RWPE2 (cell line): ENCODE measurements at regions not wholly inside any gene's neighbourhood (a gene's known extent, or its start where the extent isn't known, plus 50 kb on each side); places are given as distances from the start of the nearest gene placed in this dataset.

Experiments used
- ATAC-seq: fragments of 200-7000 bp; cut with Tn5 transposase; 3 replicates; pipeline ENCODE4 v1.9.1; 2021; ENCODE audit warnings: low read depth
- DNase-seq: peaks from one replicate; pipeline ENCODE4 v3.0.0-alpha.2; 2020; ENCODE audit warnings: low spot score
- H3K27ac ChIP-seq: fragments of 450-650 bp; 2 replicates; pipeline ENCODE4 v1.5.1; 2017; ENCODE audit warnings: mild to moderate bottlenecking; ENCODE audit not compliant: poor library complexity, severe bottlenecking
- H3K27me3 ChIP-seq: fragments of 250-450 bp; sonication (Bioruptor Pico); 2 replicates; pipeline ENCODE4 v1.5.1; 2021; ENCODE audit warnings: mild to moderate bottlenecking, moderate library complexity; ENCODE audit not compliant: insufficient read depth, poor library complexity, severe bottlenecking
- H3K36me3 ChIP-seq: fragments of 250-450 bp; sonication (Bioruptor Pico); 2 replicates; pipeline ENCODE4 v1.5.1; 2020; ENCODE audit warnings: low read depth, mild to moderate bottlenecking, moderate library complexity
- H3K4me1 ChIP-seq: fragments of 250-450 bp; sonication (Bioruptor Pico); 2 replicates; pipeline ENCODE4 v1.5.1; 2021; ENCODE audit warnings: mild to moderate bottlenecking, moderate library complexity; ENCODE audit not compliant: insufficient read depth, poor library complexity, severe bottlenecking
- H3K4me3 ChIP-seq: fragments of 250-450 bp; sonication (Bioruptor Pico); 2 replicates; pipeline ENCODE4 v1.5.1; 2021; ENCODE audit warnings: mild to moderate bottlenecking, moderate library complexity; ENCODE audit not compliant: severe bottlenecking
- H3K9me3 ChIP-seq: fragments of 250-450 bp; sonication (Bioruptor Pico); 2 replicates; pipeline ENCODE4 v1.5.1; 2021; ENCODE audit warnings: mild to moderate bottlenecking, moderate library complexity; ENCODE audit not compliant: severe bottlenecking
- CTCF ChIP-seq: fragments of 450-650 bp; IDR thresholded peaks from one replicate; pipeline ENCODE4 v1.5.1; 2017; ENCODE audit warnings: mild to moderate bottlenecking, moderate library complexity; ENCODE audit not compliant: poor library complexity, severe bottlenecking

GRCh38 chr17:13442361-13442760 lies 159.4 kb downstream of the HS3ST3A1 start:
- Histone ChIP-seq H3K4me1 (no peaks in the 10 kb centered on the region), H3K27me3 (no peaks in the 10 kb centered on the region), H3K27ac (no peak overlapping the region), H3K36me3 (no peaks in the 10 kb centered on the region), H3K9me3 (no peaks in the 10 kb centered on the region), H3K4me3 (no peak overlapping the region)
- TF ChIP-seq CTCF: no peak
- ATAC-seq (no peak), DNase-seq (no peak)

GRCh38 chr17:13441873-13442272 lies 159.9 kb downstream of the HS3ST3A1 start:
- Histone ChIP-seq H3K9me3 (no peaks in the 10 kb centered on the region), H3K27me3 (no peaks in the 10 kb centered on the region), H3K4me1 (no peaks in the 10 kb centered on the region), H3K4me3 (no peak overlapping the region), H3K36me3 (no peaks in the 10 kb centered on the region), H3K27ac (no peak overlapping the region)
- DNase-seq (no peak), ATAC-seq (no peak)
- no peak for TF ChIP-seq CTCF

GRCh38 chr17:13437966-13438779 lies 163.6 kb downstream of the HS3ST3A1 start:
- Histone ChIP-seq H3K36me3 (no peaks in the 10 kb centered on the region), H3K4me1 (no peaks in the 10 kb centered on the region), H3K9me3 (no peaks in the 10 kb centered on the region), H3K27me3 (no peaks in the 10 kb centered on the region), H3K27ac (no peak overlapping the region), H3K4me3 (no peak overlapping the region)
- no peak for ATAC-seq
- DNase-seq: no peak
- no peak for TF ChIP-seq CTCF

GRCh38 chr17:13435230-13435629 lies 166.5 kb downstream of the HS3ST3A1 start:
- TF ChIP-seq CTCF: no peak
- H3K9me3 ChIP-seq: no peaks in the 10 kb centered on the region
- DNase-seq: no peak
- no peaks in the 10 kb centered on the region for H3K4me1 ChIP-seq
- H3K27me3 ChIP-seq: no peaks in the 10 kb centered on the region
- no peak overlapping the region for H3K4me3 ChIP-seq
- no peak for ATAC-seq
- H3K27ac ChIP-seq: no peak overlapping the region
- H3K36me3 ChIP-seq: no peaks in the 10 kb centered on the region

GRCh38 chr17:13429201-13429600 lies 172.5 kb downstream of the HS3ST3A1 start:
- ATAC-seq (peak; percentile 87), DNase-seq (no peak)
- no peaks in the 10 kb centered on the region for H3K9me3 ChIP-seq
- H3K4me3 ChIP-seq: no peak overlapping the region
- peaks cover 8% of the 10 kb centered on the region for H3K4me1 ChIP-seq
- H3K27me3 ChIP-seq: no peaks in the 10 kb centered on the region
- H3K27ac ChIP-seq: no peak overlapping the region
- no peak for TF ChIP-seq CTCF
- no peaks in the 10 kb centered on the region for H3K36me3 ChIP-seq
